HG02642 (cell line): ENCODE measurements at regions not wholly inside any gene's neighbourhood (a gene's known extent, or its start where the extent isn't known, plus 50 kb on each side); places are given as distances from the start of the nearest gene placed in this dataset.
"Not testable (repeated sequence)": the region's sequence is repeated elsewhere in the genome, so short reads cannot be mapped to it uniquely, and the experiment has no call there.

Experiments
- ATAC-seq: cut with Tn5 transposase; IDR thresholded peaks from one replicate; pipeline ENCODE4 v1.9.1; 2021; ENCODE audit warnings: mild to moderate bottlenecking; ENCODE audit not compliant: unreplicated experiment, poor library complexity

- ATAC-seq, result no peak
Observed at GRCh38 chr14:106419376-106419965, 893.1 kb downstream of the TMEM121 start.

DNA sequence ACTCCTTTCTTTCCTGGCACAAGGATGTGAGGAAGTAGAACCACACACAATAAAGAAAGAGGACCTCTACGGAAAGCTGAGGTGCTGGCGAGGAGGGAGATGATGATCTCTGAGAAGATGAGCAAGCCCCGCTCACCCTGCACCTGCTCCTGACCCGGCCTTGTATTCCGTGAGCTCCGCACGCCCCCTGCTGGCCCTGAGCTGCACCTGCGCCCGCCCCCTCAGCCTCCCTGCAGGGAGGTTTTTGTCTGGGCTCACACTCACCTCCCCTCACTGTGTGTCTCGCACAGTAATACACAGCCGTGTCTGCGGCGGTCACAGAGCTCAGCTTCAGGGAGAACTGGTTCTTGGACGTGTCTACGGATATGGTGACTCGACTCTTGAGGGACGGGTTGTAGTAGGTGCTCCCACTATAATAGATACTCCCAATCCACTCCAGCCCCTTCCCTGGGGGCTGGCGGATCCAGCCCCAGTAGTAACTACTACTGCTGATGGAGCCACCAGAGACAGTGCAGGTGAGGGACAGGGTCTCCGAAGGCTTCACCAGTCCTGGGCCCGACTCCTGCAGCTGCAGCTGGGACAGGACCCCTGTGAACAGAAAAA, 895.1 kb downstream of the TMEM121 start:
- ATAC-seq, result not testable (repeated sequence)

DNA sequence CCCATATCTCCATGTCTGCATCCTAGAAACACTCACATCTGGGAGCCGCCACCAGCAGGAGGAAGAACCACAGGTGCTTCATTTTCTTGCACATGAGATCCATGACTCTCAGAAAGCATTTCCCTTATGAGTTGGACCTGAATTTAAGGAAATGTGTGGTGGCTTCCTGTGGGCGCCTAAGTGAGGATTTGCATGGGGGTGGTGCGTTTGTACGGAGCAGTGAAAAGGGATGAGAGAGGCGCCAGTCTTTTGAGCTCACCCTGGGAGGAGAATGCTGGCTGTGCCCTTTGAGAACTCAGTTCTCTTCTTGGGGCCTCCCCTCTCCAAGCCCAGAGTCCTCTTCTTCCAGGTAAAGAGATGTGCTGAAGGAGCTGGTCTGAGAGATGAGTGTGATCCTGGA, 895.7 kb downstream of the TMEM121 start:
- no peak for ATAC-seq

DNA sequence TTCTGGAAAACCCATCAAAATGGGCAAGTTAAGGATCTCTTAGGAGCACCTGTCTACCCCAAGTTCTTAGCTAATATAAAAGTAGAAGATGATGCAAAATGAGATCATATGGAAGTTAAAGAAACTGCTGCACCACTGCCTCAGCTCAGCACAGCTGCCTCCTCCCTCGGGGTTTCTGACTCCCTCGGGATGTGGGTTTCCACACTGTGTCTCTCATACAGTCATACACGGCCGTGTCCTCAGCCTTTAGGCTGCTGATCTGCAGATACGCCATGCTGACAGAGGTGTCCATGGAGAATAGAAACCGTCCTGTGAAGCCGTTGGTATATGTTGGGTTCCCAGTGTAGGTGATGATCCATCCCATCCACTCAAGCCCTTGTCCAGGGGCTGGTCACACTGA, 898.8 kb downstream of the TMEM121 start:
- ATAC-seq, result not testable (repeated sequence)

DNA sequence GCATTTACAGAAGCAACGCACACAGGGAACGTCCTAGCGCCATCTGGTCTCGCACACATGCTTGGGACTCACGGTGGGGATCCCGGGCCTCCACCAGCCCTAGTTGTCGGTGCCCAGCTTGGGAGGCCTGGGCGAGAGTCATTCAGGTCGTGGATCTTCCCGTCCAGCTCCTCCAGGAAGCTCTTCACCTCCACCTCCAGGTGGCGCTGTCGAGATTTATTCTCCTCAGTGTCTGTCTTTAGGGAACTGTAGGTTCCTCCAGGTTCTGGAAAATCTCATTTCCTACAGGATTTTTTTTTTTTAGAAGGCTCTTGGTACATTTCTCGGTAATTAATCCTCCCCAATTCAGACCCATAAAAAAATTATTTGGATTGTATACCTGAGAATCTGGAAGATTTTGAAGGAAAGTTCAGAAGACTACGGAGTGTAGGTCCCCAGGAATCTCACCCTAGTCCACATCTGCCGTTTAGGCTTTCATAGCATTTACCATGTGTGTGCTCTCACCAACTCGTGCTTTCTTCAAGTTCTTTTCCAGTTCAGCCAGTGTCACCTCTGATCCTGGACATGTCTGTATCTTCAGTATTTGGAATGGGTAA, 910.0 kb downstream of the TMEM121 start:
- no peak for ATAC-seq

DNA sequence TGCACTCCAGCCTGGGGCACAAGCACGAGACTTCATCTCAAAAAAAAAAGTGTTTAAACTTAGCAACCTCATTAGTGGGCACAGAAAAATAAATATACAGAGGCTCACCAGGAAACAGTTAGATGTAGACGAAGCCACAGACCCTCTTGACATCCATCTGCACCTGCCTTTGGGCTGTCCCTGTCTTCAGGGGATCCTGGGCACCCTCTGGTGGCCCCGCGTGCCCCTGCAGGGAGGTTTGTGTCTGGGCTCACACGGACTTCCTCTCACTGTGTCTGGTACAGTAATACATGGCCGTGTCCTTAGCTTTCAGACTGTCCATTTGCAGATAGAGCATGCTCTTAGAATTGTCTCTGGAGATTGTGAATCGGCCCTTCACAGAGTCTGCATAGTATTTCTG, 916.5 kb downstream of the TMEM121 start:
- ATAC-seq, result no peak

DNA sequence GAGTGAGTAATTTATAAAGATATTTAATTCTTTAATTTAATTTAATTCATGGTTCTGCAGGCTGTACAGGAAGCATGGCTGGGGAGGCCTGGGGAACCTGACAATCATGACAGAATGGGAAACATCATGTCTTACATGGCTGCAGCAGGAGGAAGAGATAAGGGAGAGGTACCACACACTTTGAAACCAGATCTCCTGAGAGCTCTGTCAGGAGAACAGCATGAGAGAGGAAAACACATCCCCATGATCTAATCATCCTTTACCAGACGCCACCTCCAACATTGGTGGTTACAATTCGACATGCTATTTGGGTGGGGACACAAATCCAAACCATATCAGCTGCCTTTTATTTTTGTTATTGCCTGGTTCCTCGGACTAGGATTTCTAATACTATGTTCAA, 928.6 kb downstream of the TMEM121 start:
- no peak for ATAC-seq

GRCh38 chr14:106459971-106460730, 933.8 kb downstream of the TMEM121 start:
- no peak for ATAC-seq

DNA sequence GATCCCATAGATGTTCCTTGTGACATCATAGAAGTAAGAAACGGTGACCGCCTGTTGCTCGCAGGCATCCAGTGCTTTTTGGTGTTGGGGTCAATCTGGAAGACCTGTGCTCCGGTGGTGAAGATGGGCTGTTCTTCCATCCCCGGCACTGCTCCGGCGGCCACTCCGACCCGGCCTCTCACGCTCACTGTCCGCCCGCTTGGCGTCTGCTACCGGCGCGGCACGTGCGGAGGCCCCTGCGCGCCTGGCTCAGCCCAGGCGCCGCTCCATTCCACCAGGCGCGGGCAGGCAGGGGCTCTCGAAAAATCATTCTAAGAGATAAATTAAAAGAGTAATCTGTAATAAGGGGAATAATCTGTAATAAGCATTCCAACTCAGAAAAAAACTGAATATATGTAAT, 934.5 kb downstream of the TMEM121 start:
- ATAC-seq, result no peak

- ATAC-seq, result not testable (repeated sequence)
Observed at GRCh38 chr14:106466483-106466882, 940.1 kb downstream of the TMEM121 start.

GRCh38 chr14:106468869-106469268, 942.5 kb downstream of the TMEM121 start:
- not testable (repeated sequence) for ATAC-seq

DNA sequence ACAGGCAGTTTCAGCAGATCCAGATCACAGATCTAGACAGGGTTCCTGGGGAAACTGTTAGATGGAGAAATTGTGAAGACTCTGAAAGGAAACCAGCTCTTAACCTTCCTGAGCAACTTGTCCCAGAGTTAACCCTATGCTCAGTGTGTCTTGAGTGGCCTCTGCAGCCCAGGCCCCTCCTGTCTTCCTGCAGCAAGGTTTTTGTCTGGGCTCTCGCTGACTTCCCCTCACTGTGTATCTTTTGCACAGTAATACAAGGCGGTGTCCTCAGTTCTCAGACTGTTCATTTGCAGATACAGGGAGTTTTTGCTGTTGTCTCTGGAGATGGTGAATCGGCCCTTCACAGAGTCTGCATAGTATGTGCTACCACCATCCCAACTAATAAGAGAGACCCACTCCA, 943.6 kb downstream of the TMEM121 start:
- not testable (repeated sequence) for ATAC-seq

DNA sequence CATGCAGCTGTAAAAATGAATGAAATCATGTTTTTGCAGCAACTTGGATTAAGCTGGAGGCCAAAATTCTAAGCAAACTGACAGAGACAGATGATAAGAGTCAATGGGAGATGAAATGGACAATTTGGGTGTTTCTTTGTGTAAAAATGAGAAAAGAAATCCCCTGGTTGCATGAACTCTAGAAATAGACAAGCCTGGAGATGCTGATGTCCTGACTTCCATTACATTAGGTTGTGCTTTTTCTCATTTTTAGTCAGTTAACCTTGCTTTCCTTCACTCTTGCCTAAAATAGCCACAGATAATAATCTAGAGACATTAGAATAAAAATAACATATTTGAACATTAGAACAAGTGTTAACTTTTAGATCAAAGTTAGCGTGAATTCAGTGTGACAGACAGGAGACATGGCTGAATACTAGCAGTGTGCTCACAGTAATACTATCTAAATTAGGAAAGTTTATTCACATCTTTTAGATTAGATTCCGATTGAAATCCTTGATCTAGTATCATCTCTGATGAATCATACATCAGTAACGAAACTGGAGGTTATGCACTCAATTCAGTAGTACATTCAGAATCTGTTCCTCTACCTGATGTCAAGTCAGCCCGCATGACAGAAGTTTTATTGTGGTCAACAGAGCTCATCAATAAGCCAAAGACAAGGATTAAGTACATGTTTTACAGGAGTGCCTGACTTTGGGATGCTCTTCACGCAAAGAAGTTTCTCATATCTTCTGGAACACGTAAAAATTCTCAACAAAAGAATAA, 948.1 kb downstream of the TMEM121 start:
- ATAC-seq, result not testable (repeated sequence)

- not testable (repeated sequence) for ATAC-seq
Observed at GRCh38 chr14:106475214-106475613, 948.8 kb downstream of the TMEM121 start.

- ATAC-seq, result not testable (repeated sequence)
Observed at GRCh38 chr14:106477600-106477999, 951.2 kb downstream of the TMEM121 start.

- ATAC-seq, result not testable (repeated sequence)
Observed at GRCh38 chr14:106480287-106480686, 953.9 kb downstream of the TMEM121 start.

- ATAC-seq, result not testable (repeated sequence)
Observed at GRCh38 chr14:106482213-106482612, 955.8 kb downstream of the TMEM121 start.

DNA sequence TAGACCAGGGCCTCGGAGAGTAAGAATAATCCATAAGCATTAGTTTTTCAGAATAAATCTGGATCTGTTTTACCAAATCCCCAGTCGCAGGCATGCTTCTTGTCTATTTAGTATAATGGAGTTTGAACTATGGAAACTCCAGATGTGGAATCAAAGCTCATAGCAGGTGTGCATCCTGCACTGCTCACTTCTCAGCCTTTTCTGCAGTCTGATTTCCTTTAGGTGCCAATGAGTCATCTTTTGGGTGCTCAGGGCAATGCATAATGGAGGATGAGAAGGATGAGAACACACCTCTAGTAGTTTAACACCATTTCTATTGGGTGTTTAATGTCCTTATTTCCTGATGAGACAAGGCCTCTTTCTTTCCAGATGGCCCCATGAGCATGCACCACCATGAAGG, 961.2 kb downstream of the TMEM121 start:
- ATAC-seq, result no peak

DNA sequence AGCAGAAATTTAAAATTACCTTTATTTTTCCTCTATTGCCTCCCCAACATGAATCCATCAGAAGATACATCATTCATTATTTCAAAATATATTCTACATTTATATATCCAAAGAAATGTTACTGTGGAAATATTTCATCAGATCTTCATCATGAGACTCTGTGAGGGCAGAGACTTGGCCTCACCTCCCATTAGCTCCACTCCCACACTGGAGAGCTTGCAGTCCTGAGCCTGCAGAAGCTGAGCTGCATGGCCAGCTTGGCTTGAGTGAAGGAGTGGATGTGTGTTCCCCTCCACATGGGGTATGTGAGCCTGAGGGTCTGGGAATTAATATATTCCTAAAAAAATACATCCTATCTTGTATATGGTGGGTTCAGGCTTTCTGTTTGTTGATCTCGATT, 961.9 kb downstream of the TMEM121 start:
- no peak for ATAC-seq

GRCh38 chr14:106489112-106489881, 962.9 kb downstream of the TMEM121 start:
- ATAC-seq, result no peak
